ENCODE measurements at regions not wholly inside any gene's neighbourhood (a gene's known extent, or its start where the extent isn't known, plus 50 kb on each side); places are given as distances from the start of the nearest gene placed in this dataset.

- TF ChIP-seq CTCF (IDR thresholded peaks at IDR 0.05) (no peak), POLR2A (IDR thresholded peaks at IDR 0.05) (no peak)
Observed at GRCh38 chr3:13249664-13250390, 170.3 kb downstream of the NUP210 start.

All from testis (tissue), 2 donors.